IMR-90 (cell line): ENCODE measurements at regions not wholly inside any gene's neighbourhood (a gene's known extent, or its start where the extent isn't known, plus 50 kb on each side); places are given as distances from the start of the nearest gene placed in this dataset.

Source experiments
- ATAC-seq: fragments of 200-7000 bp; cut with Tn5 transposase; 2 replicates; pipeline ENCODE4 v1.9.1; 2020; ENCODE audit warnings: low read depth, mild to moderate bottlenecking, moderate library complexity
- BruUV-seq: library from RNA; stranded (reverse); fragments of 400-500 nt; replicated peaks from 2 replicates; lab custom pipeline; 2021; lab: Mats Ljungman, UMichigan
- CTCF ChIA-PET: fragments of 300-600 bp; formaldehyde crosslinking; extraction: SDS; loops from one replicate; lab custom pipeline; 2021; ENCODE audit warnings: antibody characterized with exemption; lab: Yijun Ruan, JAX
- POLR2A ChIA-PET: fragments of 300-600 bp; sonication (Branson Sonifier 250); formaldehyde crosslinking; loops from one replicate; lab custom pipeline; 2022; ENCODE audit warnings: antibody characterized with exemption; ENCODE audit not compliant: unreplicated experiment; lab: Charles Lee
- DNase-seq: peaks from one replicate; pipeline ENCODE4 v3.0.0; 2013
- H2AFZ ChIP-seq: replicated peaks from 2 replicates; pipeline ENCODE3; 2013; ENCODE audit warnings: low read length, mild to moderate bottlenecking; ENCODE audit not compliant: poor library complexity
- H2AK5ac ChIP-seq: 2 replicates; pipeline ENCODE4 v1.6.1; 2013; ENCODE audit warnings: low read depth, low read length, inconsistent platforms
- H2AK9ac ChIP-seq: replicated peaks from 2 replicates; pipeline ENCODE3; 2013; ENCODE audit warnings: mild to moderate bottlenecking, low read depth, low read length, moderate library complexity; ENCODE audit not compliant: poor library complexity
- H2BK120ac ChIP-seq: 2 replicates; pipeline ENCODE4 v1.6.1; 2013; ENCODE audit warnings: low read depth, low read length, inconsistent platforms
- H2BK15ac ChIP-seq: 3 replicates; pipeline ENCODE4 v1.6.1; 2013; ENCODE audit warnings: low read depth, low read length, inconsistent platforms
- H2BK20ac ChIP-seq: 2 replicates; pipeline ENCODE4 v1.6.1; 2013; ENCODE audit warnings: low read depth, mild to moderate bottlenecking, inconsistent platforms, low read length, moderate library complexity
- H2BK5ac ChIP-seq: 2 replicates; pipeline ENCODE4 v1.6.1; 2013; ENCODE audit warnings: mild to moderate bottlenecking, low read depth, low read length, inconsistent platforms; ENCODE audit not compliant: poor library complexity, severe bottlenecking
- H3K14ac ChIP-seq: replicated peaks from 2 replicates; pipeline ENCODE4 v1.6.1; 2013; ENCODE audit warnings: low read depth, low read length, inconsistent platforms
- H3K18ac ChIP-seq: 2 replicates; pipeline ENCODE4 v1.6.1; 2013; ENCODE audit warnings: low read depth, low read length, control low read depth
- H3K23ac ChIP-seq: 2 replicates; pipeline ENCODE4 v1.6.1; 2013; ENCODE audit warnings: low read depth, low read length, inconsistent platforms
- H3K27ac ChIP-seq: 2 replicates; pipeline ENCODE4 v1.5.1; 2013; ENCODE audit warnings: mild to moderate bottlenecking, control low read depth, low read length; ENCODE audit not compliant: insufficient read depth
- H3K27me3 ChIP-seq: 2 replicates; pipeline ENCODE4 v1.6.1; 2013; ENCODE audit warnings: low read length; ENCODE audit not compliant: control insufficient read depth, insufficient read depth
- H3K36me3 ChIP-seq: 2 replicates; pipeline ENCODE4 v1.6.1; 2013; ENCODE audit warnings: low read length, mixed read lengths; ENCODE audit not compliant: control insufficient read depth, insufficient read depth
- H3K4ac ChIP-seq: 2 replicates; pipeline ENCODE4 v1.6.1; 2013; ENCODE audit warnings: low read depth, low read length, inconsistent platforms
- H3K4me1 ChIP-seq: 2 replicates; pipeline ENCODE4 v1.6.1; 2013; ENCODE audit warnings: low read length, mixed read lengths; ENCODE audit not compliant: control insufficient read depth, insufficient read depth
- H3K4me2 ChIP-seq: 2 replicates; pipeline ENCODE4 v1.6.1; 2013; ENCODE audit warnings: low read depth, mild to moderate bottlenecking, control low read depth, low read length, moderate library complexity
- H3K4me3 ChIP-seq: 2 replicates; pipeline ENCODE4 v1.5.1; 2013; ENCODE audit warnings: low read depth, mild to moderate bottlenecking, control low read depth, low read length, moderate library complexity; ENCODE audit not compliant: insufficient read depth
- H3K56ac ChIP-seq: 2 replicates; pipeline ENCODE4 v1.6.1; 2013; ENCODE audit warnings: low read length, inconsistent platforms; ENCODE audit not compliant: insufficient read depth; ENCODE audit errors: extremely low read depth
- H3K79me1 ChIP-seq, 2 experiments: 2 replicates each; pipeline ENCODE4 v1.6.1; 2013; ENCODE audit warnings: low read length in 2 of 2, inconsistent platforms in 1 of 2, low read depth in 1 of 2
- H3K9ac ChIP-seq: 2 replicates; pipeline ENCODE4 v1.6.1; 2013; ENCODE audit warnings: low read depth, low read length, control low read depth
- H3K9me1 ChIP-seq: 2 replicates; pipeline ENCODE4 v1.6.1; 2013; ENCODE audit warnings: low read length, inconsistent platforms; ENCODE audit not compliant: insufficient read depth
- H3K9me3 ChIP-seq: 2 replicates; pipeline ENCODE4 v1.6.1; 2013; ENCODE audit warnings: low read length; ENCODE audit not compliant: control insufficient read depth, insufficient read depth
- H4K20me1 ChIP-seq: 2 replicates; pipeline ENCODE4 v1.6.1; 2013; ENCODE audit warnings: low read length, inconsistent platforms; ENCODE audit not compliant: insufficient read depth
- H4K5ac ChIP-seq: 2 replicates; pipeline ENCODE4 v1.6.1; 2013; ENCODE audit warnings: mild to moderate bottlenecking, low read depth, low read length, control low read depth
- H4K8ac ChIP-seq, 2 experiments: 2 replicates each; pipeline ENCODE4 v1.6.1; 2013; ENCODE audit warnings: low read depth in 2 of 2, low read length in 2 of 2, control low read depth in 1 of 2, inconsistent platforms in 1 of 2
- H4K91ac ChIP-seq: 2 replicates; pipeline ENCODE4 v1.6.1; 2013; ENCODE audit warnings: low read depth, low read length, inconsistent platforms; ENCODE audit not compliant: insufficient read depth
- NFE2L2 ChIP-seq: fragments of 150-350 bp; IDR thresholded peaks from 2 replicates; pipeline ENCODE4 v1.6.1; 2016; ENCODE audit warnings: low read depth, mild to moderate bottlenecking, low read length
- RAD21 ChIP-seq: IDR thresholded peaks from 2 replicates; pipeline ENCODE4 v1.6.1; 2012; ENCODE audit warnings: low read length, improper control_type of control experiment
- RFX5 ChIP-seq: IDR thresholded peaks from 2 replicates; pipeline ENCODE4 v1.8.0; 2012; ENCODE audit warnings: low read depth, mild to moderate bottlenecking, low read length, moderate library complexity
- WGBS, 2 experiments: methylation state at CpG; one replicate each; pipeline versions ENCODE4 v1.1.5 to v1.1.7; 2013; ENCODE audit warnings: missing lambda C conversion rate in 2 of 2; ENCODE audit not compliant: insufficient read length in 1 of 2; ENCODE audit errors: extremely low coverage in 2 of 2; 5-methylcytosine and 5-hydroxymethylcytosine counted together
- dilution Hi-C: fragments of 300-500 bp; cut with HindIII; formaldehyde crosslinking; loops from one replicate; pipeline ENCODE4 v1.14.3; 2018; ENCODE audit warnings: low sequenced_read_pairs; ENCODE audit not compliant: unreplicated experiment
- in situ Hi-C: fragments of 300-500 bp; cut with MboI; formaldehyde crosslinking; loops from 3 replicates; pipeline ENCODE4 v1.14.3; 2019; ENCODE audit warnings: low sequenced_read_pairs, inconsistent platforms, mixed read lengths
- intact Hi-C: fragments of 100-400 bp; cut with micrococcal nuclease; formaldehyde crosslinking; loops from 2 replicates; pipeline ENCODE4 v1.10.0; 2022
- TF ChIP-seq, protein P1 (sequence below): fragments of 150-350 bp; IDR thresholded peaks from 2 replicates; pipeline ENCODE4 v1.6.1; 2017; ENCODE audit warnings: mild to moderate bottlenecking, antibody characterized with exemption, low read length, low read depth
- TF ChIP-seq, protein P2 (sequence below): conservative IDR thresholded peaks from 2 replicates; pipeline ENCODE4 v1.5.1; 2012; ENCODE audit warnings: mild to moderate bottlenecking, low read depth, low read length, improper control_type of control experiment

DNA sequence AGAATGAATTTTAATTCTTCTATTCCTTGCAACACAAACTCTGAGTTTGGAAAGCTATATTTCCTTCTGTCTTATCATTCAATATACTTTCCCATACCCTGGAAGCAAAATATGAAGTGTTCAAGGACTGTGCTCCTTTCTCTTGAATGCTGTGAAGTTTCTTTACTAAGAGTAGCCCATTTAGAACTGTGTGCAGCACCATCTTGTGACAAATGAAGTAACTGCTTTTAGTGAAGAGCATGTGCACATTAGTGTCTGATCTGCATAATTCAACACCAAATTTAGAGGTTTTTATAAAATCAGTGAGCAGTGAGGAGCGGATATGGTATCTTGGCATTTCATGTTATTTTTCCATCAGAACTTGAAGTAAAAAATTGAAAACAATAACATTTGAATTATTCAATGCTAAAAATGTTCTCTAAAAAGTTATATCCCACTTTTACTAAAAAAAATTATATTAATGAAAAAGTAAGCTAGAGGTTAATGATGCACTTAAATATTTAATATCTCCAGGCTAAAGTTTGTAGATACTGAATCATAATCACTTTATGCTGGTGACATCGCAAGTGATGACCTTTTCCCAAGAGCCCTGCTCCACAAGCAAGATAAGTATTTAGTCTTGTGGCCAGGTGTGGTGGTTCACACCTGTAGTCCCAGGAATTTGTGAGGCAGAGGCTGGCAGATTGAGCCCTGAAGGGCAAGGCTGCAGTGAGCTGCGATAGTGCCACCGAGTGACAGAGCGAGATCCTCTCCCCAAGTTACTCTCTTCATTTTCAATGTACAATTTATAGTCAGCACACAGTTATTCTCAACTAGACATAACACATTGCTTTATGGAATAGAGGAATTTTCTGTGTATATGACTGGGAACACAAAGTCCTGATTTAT is 108.8 kb upstream of the PCLO start:
- no peak overlapping the region for H3K18ac ChIP-seq
- H3K4me2 ChIP-seq: no peak overlapping the region
- no peak overlapping the region for H2BK20ac ChIP-seq
- no peaks in the 10 kb centered on the region for H3K36me3 ChIP-seq
- peak; percentile 74 for ATAC-seq
- BruUV-seq: no TSS peak
- no peak overlapping the region for H3K27ac ChIP-seq
- no peak overlapping the region for H2AFZ ChIP-seq
- H2BK15ac ChIP-seq: no peak overlapping the region
- no peak overlapping the region for H3K9ac ChIP-seq
- no peak overlapping the region for H3K56ac ChIP-seq
- H2BK120ac ChIP-seq: no peak overlapping the region
- no peak overlapping the region for H2AK5ac ChIP-seq
- dilution Hi-C loops: no loop called here
- H3K23ac ChIP-seq: no peak overlapping the region
- H3K27me3 ChIP-seq: no peaks in the 10 kb centered on the region
- in situ Hi-C loops: no loop called here
- peak; percentile 19 for DNase-seq
- no peak overlapping the region for H3K4me3 ChIP-seq
- no peaks in the 10 kb centered on the region for H3K9me3 ChIP-seq
- no peak overlapping the region for H3K14ac ChIP-seq
- no peaks in the 10 kb centered on the region for H3K79me1 ChIP-seq
- H2AK9ac ChIP-seq: no peak overlapping the region
- WGBS, 2 experiments: no CpG with 5 or more reads among the region's 5 CpGs
- ChIA-PET CTCF (interaction anchor here (0.5 to 0.6 kb wide), 2 partner anchors 194 to 523 kb away, joined by 3 read pairs; no protein-coding TSS in a partner anchor), POLR2A (no interaction called here)
- no peaks in the 10 kb centered on the region for H4K20me1 ChIP-seq
- no peak overlapping the region for H4K8ac ChIP-seq
- H4K5ac ChIP-seq: no peak overlapping the region
- no peaks in the 10 kb centered on the region for H3K9me1 ChIP-seq
- TF ChIP-seq, protein P1, sequence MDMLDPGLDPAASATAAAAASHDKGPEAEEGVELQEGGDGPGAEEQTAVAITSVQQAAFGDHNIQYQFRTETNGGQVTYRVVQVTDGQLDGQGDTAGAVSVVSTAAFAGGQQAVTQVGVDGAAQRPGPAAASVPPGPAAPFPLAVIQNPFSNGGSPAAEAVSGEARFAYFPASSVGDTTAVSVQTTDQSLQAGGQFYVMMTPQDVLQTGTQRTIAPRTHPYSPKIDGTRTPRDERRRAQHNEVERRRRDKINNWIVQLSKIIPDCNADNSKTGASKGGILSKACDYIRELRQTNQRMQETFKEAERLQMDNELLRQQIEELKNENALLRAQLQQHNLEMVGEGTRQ: no peak
- TF ChIP-seq NFE2L2 (no peak), RAD21 (peak; percentile 31; the same call in 1 of the 2 replicates), RFX5 (no peak)
- TF ChIP-seq, protein P2, sequence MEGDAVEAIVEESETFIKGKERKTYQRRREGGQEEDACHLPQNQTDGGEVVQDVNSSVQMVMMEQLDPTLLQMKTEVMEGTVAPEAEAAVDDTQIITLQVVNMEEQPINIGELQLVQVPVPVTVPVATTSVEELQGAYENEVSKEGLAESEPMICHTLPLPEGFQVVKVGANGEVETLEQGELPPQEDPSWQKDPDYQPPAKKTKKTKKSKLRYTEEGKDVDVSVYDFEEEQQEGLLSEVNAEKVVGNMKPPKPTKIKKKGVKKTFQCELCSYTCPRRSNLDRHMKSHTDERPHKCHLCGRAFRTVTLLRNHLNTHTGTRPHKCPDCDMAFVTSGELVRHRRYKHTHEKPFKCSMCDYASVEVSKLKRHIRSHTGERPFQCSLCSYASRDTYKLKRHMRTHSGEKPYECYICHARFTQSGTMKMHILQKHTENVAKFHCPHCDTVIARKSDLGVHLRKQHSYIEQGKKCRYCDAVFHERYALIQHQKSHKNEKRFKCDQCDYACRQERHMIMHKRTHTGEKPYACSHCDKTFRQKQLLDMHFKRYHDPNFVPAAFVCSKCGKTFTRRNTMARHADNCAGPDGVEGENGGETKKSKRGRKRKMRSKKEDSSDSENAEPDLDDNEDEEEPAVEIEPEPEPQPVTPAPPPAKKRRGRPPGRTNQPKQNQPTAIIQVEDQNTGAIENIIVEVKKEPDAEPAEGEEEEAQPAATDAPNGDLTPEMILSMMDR: peak; percentile 27
- H2BK5ac ChIP-seq: no peak overlapping the region
- H4K91ac ChIP-seq: no peak overlapping the region
- H3K4me1 ChIP-seq: no peaks in the 10 kb centered on the region
- no peak overlapping the region for H3K4ac ChIP-seq
- intact Hi-C loops: loop anchor here (5.0 kb wide), 2 partner anchors 459 to 529 kb away; no protein-coding TSS in a partner anchor
